GM23338 (cell line): ENCODE measurements at regions not wholly inside any gene's neighbourhood (a gene's known extent, or its start where the extent isn't known, plus 50 kb on each side); places are given as distances from the start of the nearest gene placed in this dataset.

ENCODE experiments used
- ATAC-seq: fragments of 200-7000 bp; cut with Tn5 transposase; 3 replicates; pipeline ENCODE4 v1.9.1; 2020
- DNase-seq: peaks from one replicate; pipeline ENCODE4 v3.0.0-alpha.2; 2015; ENCODE audit warnings: low spot score
- H2AFZ ChIP-seq: fragments of 200-600 bp; sonication (generic); 2 replicates; pipeline ENCODE4 v1.8.0; 2016; ENCODE audit warnings: antibody characterized with exemption, mild to moderate bottlenecking, moderate library complexity
- H3F3A ChIP-seq: fragments of 200-600 bp; sonication (generic); replicated peaks from 2 replicates; pipeline ENCODE4 v1.8.0; 2017; ENCODE audit warnings: antibody characterized with exemption, mixed run types, low read depth
- H3K27ac ChIP-seq: fragments of 200-600 bp; sonication (generic); 2 replicates; pipeline ENCODE4 v1.6.1; 2016; ENCODE audit warnings: low read depth
- H3K27me3 ChIP-seq: fragments of 200-600 bp; sonication (generic); 2 replicates; pipeline ENCODE4 v1.8.0; 2016; ENCODE audit warnings: mild to moderate bottlenecking, mixed run types, moderate library complexity; ENCODE audit not compliant: insufficient read depth
- H3K36me3 ChIP-seq: fragments of 200-600 bp; sonication (generic); 2 replicates; pipeline ENCODE4 v1.8.0; 2016; ENCODE audit warnings: mild to moderate bottlenecking; ENCODE audit not compliant: insufficient read depth
- H3K4me1 ChIP-seq: fragments of 200-600 bp; sonication (generic); 2 replicates; pipeline ENCODE4 v1.8.0; 2016; ENCODE audit warnings: mild to moderate bottlenecking, moderate library complexity; ENCODE audit not compliant: insufficient read depth
- H3K4me2 ChIP-seq: fragments of 200-600 bp; sonication (generic); 2 replicates; pipeline ENCODE4 v1.7.1; 2017; ENCODE audit warnings: mixed run types
- H3K4me3 ChIP-seq: fragments of 200-600 bp; sonication (generic); 2 replicates; pipeline ENCODE4 v1.6.1; 2016; ENCODE audit warnings: mixed run types
- H3K79me2 ChIP-seq: fragments of 200-600 bp; sonication (generic); replicated peaks from 2 replicates; pipeline ENCODE4 v1.8.0; 2017; ENCODE audit warnings: mild to moderate bottlenecking; ENCODE audit not compliant: insufficient read depth
- H3K9me2 ChIP-seq: fragments of 200-600 bp; sonication (generic); 2 replicates; pipeline ENCODE4 v1.8.0; 2017; ENCODE audit not compliant: insufficient read depth
- H4K20me1 ChIP-seq: fragments of 200-600 bp; sonication (generic); replicated peaks from 2 replicates; pipeline ENCODE4 v1.8.0; 2017; ENCODE audit warnings: mild to moderate bottlenecking; ENCODE audit not compliant: insufficient read depth
- H3K27ac Mint-ChIP-seq: 2 replicates; pipeline ENCODE4 v1.8.0; 2020; ENCODE audit warnings: inconsistent platforms, mild to moderate bottlenecking, moderate library complexity, mixed read lengths
- H3K27me3 Mint-ChIP-seq: 3 replicates; pipeline ENCODE4 v1.8.0; 2022; ENCODE audit warnings: low read depth, mild to moderate bottlenecking, moderate library complexity, mixed read lengths, inconsistent platforms; ENCODE audit not compliant: insufficient read depth, poor library complexity
- H3K36me3 Mint-ChIP-seq: 3 replicates; pipeline ENCODE4 v1.8.0; 2021; ENCODE audit warnings: low read depth, mild to moderate bottlenecking, inconsistent platforms, moderate library complexity, mixed read lengths
- H3K4me1 Mint-ChIP-seq: 3 replicates; pipeline ENCODE4 v1.8.0; 2020; ENCODE audit warnings: mild to moderate bottlenecking, inconsistent platforms, mixed read lengths
- H3K4me3 Mint-ChIP-seq: 3 replicates; pipeline ENCODE4 v1.8.0; 2021; ENCODE audit warnings: moderate library complexity, mild to moderate bottlenecking, inconsistent platforms, mixed read lengths
- H3K9me3 Mint-ChIP-seq: 3 replicates; pipeline ENCODE4 v1.8.0; 2020; ENCODE audit warnings: moderate library complexity, mild to moderate bottlenecking, inconsistent platforms, mixed read lengths
- POLR2AphosphoS5 ChIP-seq: IDR thresholded peaks from 2 replicates; pipeline ENCODE4 v1.6.1; 2016; ENCODE audit warnings: antibody characterized with exemption, low read depth
- STAT1 ChIP-seq: IDR thresholded peaks from one replicate; pipeline ENCODE4 v1.6.1; 2016; ENCODE audit warnings: antibody characterized with exemption; ENCODE audit not compliant: unreplicated experiment
- ZNF331 ChIP-seq: fragments of 250-450 bp; sonication (Bioruptor Pico); IDR thresholded peaks from 2 replicates; pipeline ENCODE4 v1.5.0; 2020; ENCODE audit warnings: low read depth, mild to moderate bottlenecking, moderate library complexity
- TF ChIP-seq, protein P1 (sequence below): fragments of 250-450 bp; sonication (Bioruptor Pico); IDR thresholded peaks from 2 replicates; pipeline ENCODE4 v1.5.0; 2020; ENCODE audit warnings: mild to moderate bottlenecking, moderate library complexity
- TF ChIP-seq, protein P2 (sequence below), 2 experiments: fragments of 200-600 bp in 1 of 2; sonication (generic) in 1 of 2; conservative IDR thresholded peaks; 2 replicates each; pipeline versions ENCODE4 v1.5.1 to v1.6.1; 2016 to 2017; ENCODE audit warnings: antibody characterized with exemption in 2 of 2, low read depth in 2 of 2, mild to moderate bottlenecking in 2 of 2, moderate library complexity in 1 of 2

DNA sequence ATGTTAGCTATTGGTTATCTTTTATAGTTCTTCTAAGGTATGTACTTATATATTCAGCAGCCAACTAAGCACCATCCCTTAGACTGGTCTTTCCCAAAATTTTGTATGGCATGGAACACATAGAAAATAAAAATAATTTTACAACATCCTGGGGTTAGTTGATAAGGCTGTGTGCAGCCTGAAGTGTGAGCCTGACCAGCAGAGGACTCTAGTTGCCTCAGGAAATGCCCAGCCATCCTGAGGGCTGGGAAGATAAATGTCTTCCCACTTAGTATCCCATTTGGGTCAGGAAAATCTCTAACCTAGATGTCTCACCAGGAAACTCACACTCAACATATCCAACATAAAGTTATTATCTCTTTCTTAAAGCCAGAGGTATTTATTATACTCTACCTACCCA lies 251.4 kb upstream of the POF1B start:
- no peak overlapping the region for H3K4me2 ChIP-seq
- H4K20me1 ChIP-seq = no peaks in the 10 kb centered on the region
- H3K27ac Mint-ChIP-seq = no peak overlapping the region
- peaks cover 6% of the 10 kb centered on the region; the same call in 1 of the 2 replicates for H3K4me1 ChIP-seq
- H3K36me3 ChIP-seq = no peaks in the 10 kb centered on the region
- H2AFZ ChIP-seq = no peak overlapping the region
- H3K4me3 Mint-ChIP-seq = no peak overlapping the region
- no peak for DNase-seq
- no peaks in the 10 kb centered on the region for H3K9me2 ChIP-seq
- no peaks in the 10 kb centered on the region for H3K27me3 ChIP-seq
- H3K4me1 Mint-ChIP-seq = peaks cover 14% of the 10 kb centered on the region
- H3K36me3 Mint-ChIP-seq = peaks cover 9% of the 10 kb centered on the region; the same call in 2 of the 3 replicates
- H3F3A ChIP-seq = no peaks in the 10 kb centered on the region
- H3K27me3 Mint-ChIP-seq = peaks cover 5% of the 10 kb centered on the region
- H3K9me3 Mint-ChIP-seq = peaks cover 7% of the 10 kb centered on the region
- no peak for ATAC-seq
- TF ChIP-seq, protein P1, sequence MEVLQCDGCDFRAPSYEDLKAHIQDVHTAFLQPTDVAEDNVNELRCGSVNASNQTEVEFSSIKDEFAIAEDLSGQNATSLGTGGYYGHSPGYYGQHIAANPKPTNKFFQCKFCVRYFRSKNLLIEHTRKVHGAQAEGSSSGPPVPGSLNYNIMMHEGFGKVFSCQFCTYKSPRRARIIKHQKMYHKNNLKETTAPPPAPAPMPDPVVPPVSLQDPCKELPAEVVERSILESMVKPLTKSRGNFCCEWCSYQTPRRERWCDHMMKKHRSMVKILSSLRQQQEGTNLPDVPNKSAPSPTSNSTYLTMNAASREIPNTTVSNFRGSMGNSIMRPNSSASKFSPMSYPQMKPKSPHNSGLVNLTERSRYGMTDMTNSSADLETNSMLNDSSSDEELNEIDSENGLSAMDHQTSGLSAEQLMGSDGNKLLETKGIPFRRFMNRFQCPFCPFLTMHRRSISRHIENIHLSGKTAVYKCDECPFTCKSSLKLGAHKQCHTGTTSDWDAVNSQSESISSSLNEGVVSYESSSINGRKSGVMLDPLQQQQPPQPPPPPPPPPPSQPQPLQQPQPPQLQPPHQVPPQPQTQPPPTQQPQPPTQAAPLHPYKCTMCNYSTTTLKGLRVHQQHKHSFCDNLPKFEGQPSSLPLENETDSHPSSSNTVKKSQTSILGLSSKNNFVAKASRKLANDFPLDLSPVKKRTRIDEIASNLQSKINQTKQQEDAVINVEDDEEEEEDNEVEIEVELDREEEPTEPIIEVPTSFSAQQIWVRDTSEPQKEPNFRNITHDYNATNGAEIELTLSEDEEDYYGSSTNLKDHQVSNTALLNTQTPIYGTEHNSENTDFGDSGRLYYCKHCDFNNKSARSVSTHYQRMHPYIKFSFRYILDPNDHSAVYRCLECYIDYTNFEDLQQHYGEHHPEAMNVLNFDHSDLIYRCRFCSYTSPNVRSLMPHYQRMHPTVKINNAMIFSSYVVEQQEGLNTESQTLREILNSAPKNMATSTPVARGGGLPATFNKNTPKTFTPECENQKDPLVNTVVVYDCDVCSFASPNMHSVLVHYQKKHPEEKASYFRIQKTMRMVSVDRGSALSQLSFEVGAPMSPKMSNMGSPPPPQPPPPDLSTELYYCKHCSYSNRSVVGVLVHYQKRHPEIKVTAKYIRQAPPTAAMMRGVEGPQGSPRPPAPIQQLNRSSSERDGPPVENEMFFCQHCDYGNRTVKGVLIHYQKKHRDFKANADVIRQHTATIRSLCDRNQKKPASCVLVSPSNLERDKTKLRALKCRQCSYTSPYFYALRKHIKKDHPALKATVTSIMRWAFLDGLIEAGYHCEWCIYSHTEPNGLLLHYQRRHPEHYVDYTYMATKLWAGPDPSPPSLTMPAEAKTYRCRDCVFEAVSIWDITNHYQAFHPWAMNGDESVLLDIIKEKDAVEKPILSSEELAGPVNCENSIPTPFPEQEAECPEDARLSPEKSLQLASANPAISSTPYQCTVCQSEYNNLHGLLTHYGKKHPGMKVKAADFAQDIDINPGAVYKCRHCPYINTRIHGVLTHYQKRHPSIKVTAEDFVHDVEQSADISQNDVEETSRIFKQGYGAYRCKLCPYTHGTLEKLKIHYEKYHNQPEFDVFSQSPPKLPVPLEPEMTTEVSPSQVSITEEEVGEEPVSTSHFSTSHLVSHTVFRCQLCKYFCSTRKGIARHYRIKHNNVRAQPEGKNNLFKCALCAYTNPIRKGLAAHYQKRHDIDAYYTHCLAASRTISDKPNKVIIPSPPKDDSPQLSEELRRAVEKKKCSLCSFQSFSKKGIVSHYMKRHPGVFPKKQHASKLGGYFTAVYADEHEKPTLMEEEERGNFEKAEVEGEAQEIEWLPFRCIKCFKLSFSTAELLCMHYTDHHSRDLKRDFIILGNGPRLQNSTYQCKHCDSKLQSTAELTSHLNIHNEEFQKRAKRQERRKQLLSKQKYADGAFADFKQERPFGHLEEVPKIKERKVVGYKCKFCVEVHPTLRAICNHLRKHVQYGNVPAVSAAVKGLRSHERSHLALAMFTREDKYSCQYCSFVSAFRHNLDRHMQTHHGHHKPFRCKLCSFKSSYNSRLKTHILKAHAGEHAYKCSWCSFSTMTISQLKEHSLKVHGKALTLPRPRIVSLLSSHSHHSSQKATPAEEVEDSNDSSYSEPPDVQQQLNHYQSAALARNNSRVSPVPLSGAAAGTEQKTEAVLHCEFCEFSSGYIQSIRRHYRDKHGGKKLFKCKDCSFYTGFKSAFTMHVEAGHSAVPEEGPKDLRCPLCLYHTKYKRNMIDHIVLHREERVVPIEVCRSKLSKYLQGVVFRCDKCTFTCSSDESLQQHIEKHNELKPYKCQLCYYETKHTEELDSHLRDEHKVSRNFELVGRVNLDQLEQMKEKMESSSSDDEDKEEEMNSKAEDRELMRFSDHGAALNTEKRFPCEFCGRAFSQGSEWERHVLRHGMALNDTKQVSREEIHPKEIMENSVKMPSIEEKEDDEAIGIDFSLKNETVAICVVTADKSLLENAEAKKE (CRISPR knock-in tag) = no peak
- TF ChIP-seq, protein P2, sequence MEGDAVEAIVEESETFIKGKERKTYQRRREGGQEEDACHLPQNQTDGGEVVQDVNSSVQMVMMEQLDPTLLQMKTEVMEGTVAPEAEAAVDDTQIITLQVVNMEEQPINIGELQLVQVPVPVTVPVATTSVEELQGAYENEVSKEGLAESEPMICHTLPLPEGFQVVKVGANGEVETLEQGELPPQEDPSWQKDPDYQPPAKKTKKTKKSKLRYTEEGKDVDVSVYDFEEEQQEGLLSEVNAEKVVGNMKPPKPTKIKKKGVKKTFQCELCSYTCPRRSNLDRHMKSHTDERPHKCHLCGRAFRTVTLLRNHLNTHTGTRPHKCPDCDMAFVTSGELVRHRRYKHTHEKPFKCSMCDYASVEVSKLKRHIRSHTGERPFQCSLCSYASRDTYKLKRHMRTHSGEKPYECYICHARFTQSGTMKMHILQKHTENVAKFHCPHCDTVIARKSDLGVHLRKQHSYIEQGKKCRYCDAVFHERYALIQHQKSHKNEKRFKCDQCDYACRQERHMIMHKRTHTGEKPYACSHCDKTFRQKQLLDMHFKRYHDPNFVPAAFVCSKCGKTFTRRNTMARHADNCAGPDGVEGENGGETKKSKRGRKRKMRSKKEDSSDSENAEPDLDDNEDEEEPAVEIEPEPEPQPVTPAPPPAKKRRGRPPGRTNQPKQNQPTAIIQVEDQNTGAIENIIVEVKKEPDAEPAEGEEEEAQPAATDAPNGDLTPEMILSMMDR (conservative IDR thresholded peaks at IDR 0.05; ENCODE audit: low read depth in 2 of 2) = peak in 1 of 2 experiments; percentile 53; a peak in 2 of 4 replicates
- H3K79me2 ChIP-seq = no peaks in the 10 kb centered on the region
- no peak overlapping the region for H3K4me3 ChIP-seq
- no peak overlapping the region for H3K27ac ChIP-seq

- peaks cover 13% of the 10 kb centered on the region for H3K9me3 Mint-ChIP-seq
- H3K9me2 ChIP-seq = no peaks in the 10 kb centered on the region
- H3K36me3 ChIP-seq = no peaks in the 10 kb centered on the region
- ATAC-seq (no peak), DNase-seq (peak; percentile 36)
- H3K4me2 ChIP-seq = no peak overlapping the region
- peaks cover 14% of the 10 kb centered on the region for H3K4me1 Mint-ChIP-seq
- no peak overlapping the region for H3K4me3 ChIP-seq
- H3K27me3 Mint-ChIP-seq = peaks cover 5% of the 10 kb centered on the region
- no peak overlapping the region for H3K27ac ChIP-seq
- H3K79me2 ChIP-seq = no peaks in the 10 kb centered on the region
- H3K4me3 Mint-ChIP-seq = no peak overlapping the region
- H4K20me1 ChIP-seq = no peaks in the 10 kb centered on the region
- no peak for TF ChIP-seq ZNF331 (CRISPR knock-in tag)
- TF ChIP-seq STAT1 = no peak
- TF ChIP-seq, protein P2 (conservative IDR thresholded peaks at IDR 0.05; ENCODE audit: low read depth in 2 of 2) = peak; percentile 53 to 56
- TF ChIP-seq POLR2AphosphoS5 = no peak
- no peaks in the 10 kb centered on the region for H3K27me3 ChIP-seq
- peaks cover 13% of the 10 kb centered on the region; the same call in 2 of the 3 replicates for H3K36me3 Mint-ChIP-seq
- H3F3A ChIP-seq = no peaks in the 10 kb centered on the region
- H2AFZ ChIP-seq = no peak overlapping the region
- H3K4me1 ChIP-seq = peaks cover 6% of the 10 kb centered on the region; the same call in 1 of the 2 replicates
- H3K27ac Mint-ChIP-seq = no peak overlapping the region
Observed at GRCh38 chrX:85627363-85627762, 247.9 kb upstream of the POF1B start.
